Natural killer cell treated with Interleukin-12 subunit alpha and Interleukin-12 subunit beta and Interleukin-15 and Interleukin-18, amount 100 ng/mL, for 72 hours (primary cell): ENCODE measurements at regions not wholly inside any gene's neighbourhood (a gene's known extent, or its start where the extent isn't known, plus 50 kb on each side); places are given as distances from the start of the nearest gene placed in this dataset.

ENCODE experiments used
- ATAC-seq, 2 donors: fragments of 150-1000 bp; cut with Tn5 transposase in 1 of 2; sonication (Bioruptor Pico), chemical (Tn5 transposase) in 1 of 2; 2 replicates each; pipeline ENCODE4 v1.10.0; 2021
- DNase-seq: peaks from one replicate; pipeline ENCODE4 v3.0.0; 2022; ENCODE audit warnings: low spot score
- H3K27ac Mint-ChIP-seq, 2 donors: 1 replicate in 1 of 2; 2 replicates in 1 of 2; pipeline ENCODE4 v1.8.0; 2022; ENCODE audit warnings: mixed read lengths in 2 of 2, mild to moderate bottlenecking in 1 of 2, moderate library complexity in 1 of 2
- H3K27me3 Mint-ChIP-seq, 2 donors: 1 replicate in 1 of 2; 2 replicates in 1 of 2; pipeline ENCODE4 v1.8.0; 2022; ENCODE audit warnings: mixed read lengths in 2 of 2
- H3K36me3 Mint-ChIP-seq: one replicate; pipeline ENCODE4 v1.8.0; 2022; ENCODE audit warnings: mixed read lengths
- H3K4me1 Mint-ChIP-seq, 2 donors: 1 replicate in 1 of 2; 2 replicates in 1 of 2; pipeline ENCODE4 v1.8.0; 2022; ENCODE audit warnings: low read depth in 2 of 2, mixed read lengths in 2 of 2, mild to moderate bottlenecking in 1 of 2
- H3K4me3 Mint-ChIP-seq: one replicate; pipeline ENCODE4 v1.8.0; 2022; ENCODE audit warnings: mixed read lengths
- H3K9me3 Mint-ChIP-seq: 2 replicates; pipeline ENCODE4 v1.8.0; 2022; ENCODE audit warnings: mixed read lengths

- no peak overlapping the region for H3K4me3 Mint-ChIP-seq
- H3K27me3 Mint-ChIP-seq = no peaks in the 10 kb centered on the region
- H3K9me3 Mint-ChIP-seq = peaks cover 6% of the 10 kb centered on the region
- H3K36me3 Mint-ChIP-seq = no peaks in the 10 kb centered on the region
- no peaks in the 10 kb centered on the region for H3K4me1 Mint-ChIP-seq
- ATAC-seq = no peak
- DNase-seq = no peak
- H3K27ac Mint-ChIP-seq = no peak overlapping the region
Observed at GRCh38 chr5:93303291-93303691, 277.7 kb downstream of the NR2F1-AS1 start.

DNA sequence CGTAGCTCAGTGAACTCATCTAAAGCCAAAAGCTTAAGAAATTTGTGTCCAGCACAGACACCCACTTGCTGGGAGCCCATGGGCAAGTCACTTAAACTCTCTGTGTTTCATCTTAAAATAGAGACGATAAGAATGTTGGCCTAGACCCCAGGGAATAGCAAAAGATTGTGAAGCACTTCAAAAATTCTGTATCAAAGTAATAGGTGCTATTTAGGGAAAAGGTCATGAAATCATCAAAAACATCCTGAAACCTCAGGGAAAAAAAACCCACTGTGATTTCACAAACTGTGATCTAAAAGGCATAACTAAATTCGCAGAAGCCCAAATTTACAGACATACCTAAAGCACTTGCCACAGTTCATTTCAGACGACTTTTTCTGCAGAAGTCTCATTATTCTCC, 278.3 kb downstream of the NR2F1-AS1 start:
- Mint-ChIP-seq H3K4me3 (no peak overlapping the region), H3K36me3 (no peaks in the 10 kb centered on the region)

GRCh38 chr5:93300945-93301344, 280.1 kb downstream of the NR2F1-AS1 start:
- Mint-ChIP-seq H3K27me3 (no peaks in the 10 kb centered on the region), H3K27ac (no peak overlapping the region), H3K4me3 (no peak overlapping the region), H3K36me3 (no peaks in the 10 kb centered on the region), H3K4me1 (no peaks in the 10 kb centered on the region), H3K9me3 (peaks cover 3% of the 10 kb centered on the region)
- DNase-seq (no peak), ATAC-seq (no peak)

More for the DNA sequence above, 278.3 kb downstream of the NR2F1-AS1 start:
- no peak overlapping the region for H3K27ac Mint-ChIP-seq
- ATAC-seq = no peak
- H3K4me1 Mint-ChIP-seq = no peaks in the 10 kb centered on the region
- H3K9me3 Mint-ChIP-seq = peaks cover 6% of the 10 kb centered on the region
- H3K27me3 Mint-ChIP-seq = no peaks in the 10 kb centered on the region
- no peak for DNase-seq

GRCh38 chr5:93300309-93300923, 280.6 kb downstream of the NR2F1-AS1 start:
- DNase-seq (no peak), ATAC-seq (no peak)
- no peak overlapping the region for H3K4me3 Mint-ChIP-seq
- no peaks in the 10 kb centered on the region for H3K36me3 Mint-ChIP-seq
- H3K9me3 Mint-ChIP-seq = peaks cover 5% of the 10 kb centered on the region
- no peaks in the 10 kb centered on the region for H3K4me1 Mint-ChIP-seq
- H3K27ac Mint-ChIP-seq = no peak overlapping the region
- no peaks in the 10 kb centered on the region for H3K27me3 Mint-ChIP-seq

DNA sequence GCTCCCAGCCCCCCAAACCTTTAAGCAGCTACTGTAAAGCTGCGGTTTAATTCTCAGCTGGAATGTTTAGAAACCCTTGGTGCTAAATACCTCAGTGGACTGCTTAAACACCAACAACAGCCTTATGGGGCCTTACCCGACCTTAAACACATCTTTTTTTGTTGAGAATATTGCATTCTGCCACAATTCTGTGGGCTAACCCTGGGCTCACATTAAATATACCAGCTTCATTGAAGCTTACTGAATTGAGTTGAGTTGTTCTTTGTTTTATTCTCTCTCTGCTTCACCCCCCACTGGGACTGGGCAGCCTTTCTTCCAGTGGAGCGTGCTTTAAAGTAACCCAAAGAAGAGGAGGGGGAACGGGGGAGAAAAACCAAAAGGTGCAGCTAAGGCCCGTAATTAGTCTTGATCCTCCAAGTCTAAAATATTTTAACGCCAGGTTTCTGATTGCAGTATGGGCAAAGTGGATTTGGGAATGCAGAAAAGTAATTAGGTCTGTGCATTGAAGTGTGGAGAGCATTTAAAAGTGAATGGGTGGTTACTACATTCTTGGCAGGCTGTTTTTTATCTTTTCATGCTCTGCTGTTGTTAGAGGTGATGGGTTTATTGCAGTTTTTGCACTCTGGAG, 281.2 kb downstream of the NR2F1-AS1 start:
- H3K4me3 Mint-ChIP-seq = no peak overlapping the region
- H3K9me3 Mint-ChIP-seq = peaks cover 3% of the 10 kb centered on the region
- no peaks in the 10 kb centered on the region for H3K4me1 Mint-ChIP-seq
- no peak for DNase-seq
- no peaks in the 10 kb centered on the region for H3K27me3 Mint-ChIP-seq
- no peaks in the 10 kb centered on the region for H3K36me3 Mint-ChIP-seq
- no peak overlapping the region for H3K27ac Mint-ChIP-seq
- ATAC-seq = no peak

- Mint-ChIP-seq H3K36me3 (no peaks in the 10 kb centered on the region), H3K4me1 (no peaks in the 10 kb centered on the region), H3K27ac (no peak overlapping the region), H3K4me3 (no peak overlapping the region), H3K27me3 (no peaks in the 10 kb centered on the region), H3K9me3 (peaks cover 3% of the 10 kb centered on the region)
- ATAC-seq (no peak), DNase-seq (no peak)
Observed at GRCh38 chr5:93297116-93297515, 283.9 kb downstream of the NR2F1-AS1 start.

DNA sequence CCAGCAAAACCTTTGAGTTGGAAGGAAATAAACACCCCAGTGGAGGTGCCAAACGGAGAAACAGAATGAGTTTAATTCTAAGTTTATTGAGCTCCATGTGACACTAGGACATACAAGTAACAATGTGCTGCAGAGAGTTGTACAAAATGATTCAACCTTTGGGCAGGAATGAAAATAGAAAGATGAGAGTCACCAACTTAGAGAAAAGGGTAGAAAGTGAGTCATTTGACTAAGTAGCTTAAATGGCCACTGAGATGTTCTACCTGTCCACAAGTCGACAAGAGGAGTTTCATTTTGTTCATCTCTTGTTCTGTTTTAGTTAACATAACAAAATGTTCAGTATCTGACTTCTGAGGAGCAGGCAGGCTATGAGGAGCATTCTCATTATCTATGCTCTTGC, 284.7 kb downstream of the NR2F1-AS1 start:
- Mint-ChIP-seq H3K27me3 (no peaks in the 10 kb centered on the region), H3K9me3 (peaks cover 3% of the 10 kb centered on the region), H3K4me1 (no peaks in the 10 kb centered on the region), H3K4me3 (no peak overlapping the region), H3K27ac (no peak overlapping the region), H3K36me3 (no peaks in the 10 kb centered on the region)
- ATAC-seq (no peak), DNase-seq (no peak)

GRCh38 chr5:93294996-93295395, 286.0 kb downstream of the NR2F1-AS1 start:
- no peak for ATAC-seq
- peaks cover 6% of the 10 kb centered on the region for H3K9me3 Mint-ChIP-seq
- no peaks in the 10 kb centered on the region for H3K27me3 Mint-ChIP-seq

DNA sequence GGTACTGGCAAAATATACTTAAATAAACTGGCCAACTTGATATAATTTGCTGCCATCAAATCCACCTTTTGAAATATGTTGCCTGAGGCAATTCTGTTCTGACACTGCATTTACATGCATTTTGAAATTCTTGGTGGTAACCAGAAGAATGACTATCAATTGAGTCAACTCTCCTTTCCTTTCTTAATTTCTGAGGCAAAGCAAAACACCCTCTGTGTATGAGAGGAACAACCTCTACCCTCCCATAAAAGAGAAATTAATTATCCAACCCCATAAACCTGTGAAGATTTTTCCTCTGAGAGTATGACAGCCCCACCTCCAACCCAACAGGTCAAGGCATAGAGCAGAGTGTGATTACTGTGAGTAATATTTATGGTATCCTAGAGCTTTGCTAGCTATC, 286.8 kb downstream of the NR2F1-AS1 start:
- Mint-ChIP-seq H3K27me3 (no peaks in the 10 kb centered on the region), H3K4me3 (no peak overlapping the region), H3K9me3 (peaks cover 10% of the 10 kb centered on the region), H3K4me1 (no peaks in the 10 kb centered on the region), H3K36me3 (no peaks in the 10 kb centered on the region), H3K27ac (no peak overlapping the region)
- DNase-seq (no peak), ATAC-seq (no peak)

More at GRCh38 chr5:93294996-93295395, 286.0 kb downstream of the NR2F1-AS1 start:
- H3K4me3 Mint-ChIP-seq = no peak overlapping the region
- H3K36me3 Mint-ChIP-seq = no peaks in the 10 kb centered on the region
- no peak for DNase-seq
- no peak overlapping the region for H3K27ac Mint-ChIP-seq
- H3K4me1 Mint-ChIP-seq = no peaks in the 10 kb centered on the region

GRCh38 chr5:93289942-93290341, 291.1 kb downstream of the NR2F1-AS1 start:
- no peak for ATAC-seq
- H3K27me3 Mint-ChIP-seq = no peaks in the 10 kb centered on the region
- H3K36me3 Mint-ChIP-seq = no peaks in the 10 kb centered on the region
- no peak for DNase-seq
- H3K9me3 Mint-ChIP-seq = peaks cover 25% of the 10 kb centered on the region
- H3K4me1 Mint-ChIP-seq = no peaks in the 10 kb centered on the region
- no peak overlapping the region for H3K27ac Mint-ChIP-seq
- H3K4me3 Mint-ChIP-seq = no peak overlapping the region

DNA sequence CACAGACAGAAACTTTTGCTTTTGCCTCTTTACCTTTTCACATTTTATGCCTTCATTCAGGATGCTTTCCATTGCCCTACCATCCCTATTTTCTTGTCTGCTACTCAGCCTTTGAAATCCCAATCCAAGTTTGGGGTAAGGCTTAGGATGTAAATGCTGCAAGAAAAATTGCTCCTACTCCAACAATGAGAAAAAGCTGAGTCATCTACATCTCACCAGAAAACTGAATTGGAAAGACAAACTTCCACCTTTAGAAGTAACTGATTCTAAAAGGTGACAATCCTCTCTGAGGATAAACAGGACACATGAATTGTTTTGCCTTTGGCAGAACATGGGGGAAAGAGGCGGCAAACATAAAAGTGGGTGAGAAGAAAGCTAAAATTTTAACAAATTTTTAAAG, 295.6 kb downstream of the NR2F1-AS1 start:
- Mint-ChIP-seq H3K36me3 (no peaks in the 10 kb centered on the region), H3K27ac (no peak overlapping the region), H3K4me3 (no peak overlapping the region), H3K9me3 (peaks cover 28% of the 10 kb centered on the region), H3K27me3 (no peaks in the 10 kb centered on the region), H3K4me1 (no peaks in the 10 kb centered on the region)
- DNase-seq (no peak), ATAC-seq (no peak)

- H3K9me3 Mint-ChIP-seq = peaks cover 15% of the 10 kb centered on the region
- H3K27ac Mint-ChIP-seq = no peak overlapping the region
- no peaks in the 10 kb centered on the region for H3K36me3 Mint-ChIP-seq
- no peak overlapping the region for H3K4me3 Mint-ChIP-seq
- H3K4me1 Mint-ChIP-seq = no peaks in the 10 kb centered on the region
- H3K27me3 Mint-ChIP-seq = no peaks in the 10 kb centered on the region
- no peak for DNase-seq
- ATAC-seq = no peak
Observed at GRCh38 chr5:93281980-93282772, 298.8 kb downstream of the NR2F1-AS1 start.

DNA sequence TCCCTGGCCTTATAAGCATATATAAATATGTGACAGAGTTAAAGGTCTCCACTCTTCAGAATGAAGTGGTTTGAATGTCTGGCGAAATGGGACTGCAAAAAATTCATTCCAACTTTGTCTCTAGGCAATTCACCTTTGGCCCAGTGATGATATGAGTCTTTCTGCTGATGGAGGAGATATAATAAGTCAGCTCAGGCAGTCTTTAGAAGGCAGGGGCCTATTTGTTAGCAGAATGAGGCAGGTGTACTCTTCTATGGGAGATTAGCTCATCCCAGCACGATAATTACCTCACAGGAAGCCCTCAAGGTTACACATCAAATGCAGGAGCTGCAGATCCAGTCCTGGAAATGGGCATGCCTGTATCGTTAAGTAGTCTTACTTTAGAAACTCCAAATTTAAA, 300.5 kb downstream of the NR2F1-AS1 start:
- Mint-ChIP-seq H3K27me3 (no peaks in the 10 kb centered on the region), H3K9me3 (peaks cover 5% of the 10 kb centered on the region), H3K4me3 (no peak overlapping the region), H3K36me3 (no peaks in the 10 kb centered on the region), H3K4me1 (no peaks in the 10 kb centered on the region), H3K27ac (no peak overlapping the region)
- no peak for ATAC-seq
- no peak for DNase-seq

GRCh38 chr5:93279296-93279963, 301.6 kb downstream of the NR2F1-AS1 start:
- Mint-ChIP-seq H3K27ac (no peak overlapping the region), H3K27me3 (no peaks in the 10 kb centered on the region), H3K36me3 (no peaks in the 10 kb centered on the region), H3K9me3 (peaks cover 3% of the 10 kb centered on the region), H3K4me1 (no peaks in the 10 kb centered on the region), H3K4me3 (no peak overlapping the region)
- DNase-seq = no peak
- no peak for ATAC-seq
